ENCODE measurements at regions not wholly inside any gene's neighbourhood (a gene's known extent, or its start where the extent isn't known, plus 50 kb on each side); places are given as distances from the start of the nearest gene placed in this dataset.

GRCh38 chr2:193816008-193816407 is 1621.3 kb upstream of the TMEFF2 start:
- H3K79me2 ChIP-seq (ENCODE audit: insufficient read depth, low read length) = no peaks in the 10 kb centered on the region
- H3K9ac ChIP-seq (ENCODE audit: low read length) = no peak overlapping the region
- intact Hi-C loops (cut with micrococcal nuclease) = no loop called here
- ChIA-PET RAD21 (ENCODE audit: low non-redundant PET in 1 of 2, low total read pairs in 2 of 2, uncharacterized antibody in 2 of 2, unreplicated experiment in 2 of 2) (no interaction called here), CTCF (no interaction called here), POLR2A (no interaction called here)
- no peaks in the 10 kb centered on the region for H3K4me1 ChIP-seq (ENCODE audit: control insufficient read depth in 1 of 2, insufficient read depth in 2 of 2, low read length in 2 of 2)
- H2AFZ ChIP-seq (ENCODE audit: low read depth, low read length, poor library complexity, severe bottlenecking) = no peak overlapping the region
- H3K27ac ChIP-seq (ENCODE audit: low read depth, low read length) = no peak overlapping the region
- H3K4me3 ChIP-seq (replicated peaks in 1 of 2; ENCODE audit: low read depth in 1 of 2, low read length in 2 of 2) = no peak overlapping the region
- no TSS peak for BruUV-seq (replicated peaks)
- no peaks in the 10 kb centered on the region for H4K20me1 ChIP-seq (ENCODE audit: insufficient read depth)
- no peaks in the 10 kb centered on the region for H3K9me3 ChIP-seq (ENCODE audit: control insufficient read depth in 1 of 2, insufficient read depth in 1 of 2, low read depth in 1 of 2, low read length in 2 of 2)
- H3K36me3 ChIP-seq (ENCODE audit: control insufficient read depth in 1 of 2, insufficient read depth in 2 of 2, low read length in 2 of 2) = no peaks in the 10 kb centered on the region
- no peaks in the 10 kb centered on the region for H3K27me3 ChIP-seq (ENCODE audit: insufficient read depth, low read length)
- ATAC-seq = no peak
- H3K4me2 ChIP-seq (ENCODE audit: low read length) = no peak overlapping the region
- no peak for DNase-seq (ENCODE audit: low read depth, low spot score)
- no peaks in the 10 kb centered on the region for H3K9me2 ChIP-seq (ENCODE audit: insufficient read depth)
- no peak for TF ChIP-seq MAX (IDR thresholded peaks at IDR 0.05)
- TF ChIP-seq ELF1 (IDR thresholded peaks at IDR 0.05; ENCODE audit: borderline replicate concordance, low read depth) = no peak
- TF ChIP-seq EZH2 (IDR thresholded peaks at IDR 0.05) = no peak
- no peak for TF ChIP-seq CTCF (IDR thresholded peaks at IDR 0.05 in 2 of 3, conservative IDR thresholded peaks at IDR 0.05 in 1 of 3; ENCODE audit: borderline replicate concordance in 1 of 3, insufficient read depth in 1 of 3, low read depth in 2 of 3, low read length in 2 of 3)
- no peak for TF ChIP-seq CEBPB (IDR thresholded peaks at IDR 0.05; ENCODE audit: low read depth)
- no peak for TF ChIP-seq EZH2phosphoT487 (IDR thresholded peaks at IDR 0.05; ENCODE audit: borderline replicate concordance)

GRCh38 chr2:193810533-193810932 is 1615.8 kb upstream of the TMEFF2 start:
- H3K36me3 ChIP-seq (ENCODE audit: control insufficient read depth in 1 of 2, insufficient read depth in 2 of 2, low read length in 2 of 2) = no peaks in the 10 kb centered on the region
- no peaks in the 10 kb centered on the region for H3K9me2 ChIP-seq (ENCODE audit: insufficient read depth)
- H3K4me1 ChIP-seq (ENCODE audit: control insufficient read depth in 1 of 2, insufficient read depth in 2 of 2, low read length in 2 of 2) = no peaks in the 10 kb centered on the region
- H2AFZ ChIP-seq (ENCODE audit: low read depth, low read length, poor library complexity, severe bottlenecking) = no peak overlapping the region
- ATAC-seq = no peak
- ChIA-PET CTCF (no interaction called here), RAD21 (ENCODE audit: low non-redundant PET in 1 of 2, low total read pairs in 2 of 2, uncharacterized antibody in 2 of 2, unreplicated experiment in 2 of 2) (no interaction called here), POLR2A (no interaction called here)
- no peak overlapping the region for H3K4me2 ChIP-seq (ENCODE audit: low read length)
- no peaks in the 10 kb centered on the region; the same call in 1 of the 2 replicates for H4K20me1 ChIP-seq (ENCODE audit: insufficient read depth)
- H3K9ac ChIP-seq (ENCODE audit: low read length) = no peak overlapping the region
- intact Hi-C loops (cut with micrococcal nuclease) = no loop called here
- H3K4me3 ChIP-seq (replicated peaks in 1 of 2; ENCODE audit: low read depth in 1 of 2, low read length in 2 of 2) = no peak overlapping the region
- no TSS peak for BruUV-seq (replicated peaks)
- no peak for DNase-seq (ENCODE audit: low read depth, low spot score)
- no peak overlapping the region for H3K27ac ChIP-seq (ENCODE audit: low read depth, low read length)
- no peaks in the 10 kb centered on the region for H3K27me3 ChIP-seq (ENCODE audit: insufficient read depth, low read length)
- no peaks in the 10 kb centered on the region for H3K9me3 ChIP-seq (ENCODE audit: control insufficient read depth in 1 of 2, insufficient read depth in 1 of 2, low read depth in 1 of 2, low read length in 2 of 2)
- TF ChIP-seq ZBTB33 (IDR thresholded peaks at IDR 0.05; ENCODE audit: extremely low read depth, insufficient replicate concordance, low read length) (no peak), EZH2phosphoT487 (IDR thresholded peaks at IDR 0.05; ENCODE audit: borderline replicate concordance) (no peak), ATF3 (IDR thresholded peaks at IDR 0.05) (no peak), EZH2 (IDR thresholded peaks at IDR 0.05) (no peak), SRF (IDR thresholded peaks at IDR 0.05; ENCODE audit: low read depth) (no peak), EGR1 (IDR thresholded peaks at IDR 0.05; ENCODE audit: low read depth) (no peak), POLR2A (IDR thresholded peaks at IDR 0.05; ENCODE audit: borderline replicate concordance, extremely low read depth, insufficient read depth, insufficient read length) (no peak), MAX (IDR thresholded peaks at IDR 0.05) (no peak), TCF7L2 (IDR thresholded peaks at IDR 0.05; ENCODE audit: borderline replicate concordance, extremely low read depth, insufficient read depth, insufficient read length) (no peak), FOSL1 (IDR thresholded peaks at IDR 0.05; ENCODE audit: low read depth) (no peak), YY1 (IDR thresholded peaks at IDR 0.05; ENCODE audit: extremely low read depth, insufficient replicate concordance, low read depth, low read length) (no peak), CEBPB (IDR thresholded peaks at IDR 0.05; ENCODE audit: low read depth) (no peak), ZFX (IDR thresholded peaks at IDR 0.05) (no peak), ELF1 (IDR thresholded peaks at IDR 0.05; ENCODE audit: borderline replicate concordance, low read depth) (no peak)
- no peaks in the 10 kb centered on the region for H3K79me2 ChIP-seq (ENCODE audit: insufficient read depth, low read length)

Data from HCT116 (cell line).